ENCODE measurements at regions not wholly inside any gene's neighbourhood (a gene's known extent, or its start where the extent isn't known, plus 50 kb on each side); places are given as distances from the start of the nearest gene placed in this dataset.

DNA sequence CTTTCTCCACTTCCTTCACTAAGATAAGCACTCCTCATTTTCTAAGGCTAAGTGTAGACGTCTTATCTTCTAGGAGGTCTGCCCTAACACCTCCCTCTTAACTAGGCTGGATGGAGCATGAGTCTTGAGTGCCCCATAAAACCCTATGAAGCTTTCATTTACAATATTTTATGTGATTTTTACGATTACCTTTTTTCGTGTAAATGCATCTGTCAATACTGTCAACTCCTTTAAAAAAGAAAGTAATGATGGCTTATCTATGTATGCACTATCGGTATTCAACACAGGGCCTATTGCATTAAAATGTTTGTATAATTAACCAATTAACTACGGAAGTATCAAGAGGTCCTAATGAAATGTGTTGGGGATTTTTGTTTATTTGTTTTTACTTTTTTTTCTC lies 156.0 kb upstream of the FAM83B start:
- Mint-ChIP-seq H3K4me1 (no peaks in the 10 kb centered on the region), H3K27me3 (no peaks in the 10 kb centered on the region), H3K9me3 (ENCODE audit: low read depth) (peaks cover 3% of the 10 kb centered on the region)

DNA sequence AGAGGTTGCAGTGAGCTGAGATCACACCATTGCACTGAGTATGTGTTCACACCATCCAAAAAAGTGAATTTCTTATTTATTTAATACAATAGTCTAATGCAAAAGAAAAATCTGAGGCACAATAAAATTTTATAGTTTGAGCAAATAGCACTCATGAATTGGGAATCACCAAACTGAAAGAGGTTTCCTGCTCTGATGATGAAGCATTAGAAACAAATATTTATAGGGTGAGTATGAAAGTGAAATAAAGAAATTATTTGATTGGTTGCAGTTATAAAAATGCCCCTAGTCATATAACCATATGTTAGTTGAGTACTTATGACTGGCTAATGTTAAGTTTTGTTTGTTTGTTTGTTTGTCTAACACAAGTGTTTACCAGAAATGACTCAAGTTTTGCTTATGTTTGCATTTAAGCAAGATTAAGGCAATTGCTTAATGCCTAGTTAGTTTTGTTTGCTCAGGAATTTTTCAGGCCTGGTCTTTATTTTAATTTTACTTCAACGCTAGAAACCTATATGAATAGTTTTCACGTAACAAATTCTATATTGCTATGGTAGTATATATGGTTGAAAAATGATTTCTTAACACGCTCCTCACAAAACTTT lies 151.5 kb upstream of the FAM83B start:
- ATAC-seq = no peak
- Mint-ChIP-seq H3K4me1 (no peaks in the 10 kb centered on the region), H3K27me3 (no peaks in the 10 kb centered on the region), H3K36me3 (no peaks in the 10 kb centered on the region), H3K4me3 (no peak overlapping the region), H3K9me3 (ENCODE audit: low read depth) (peaks cover 3% of the 10 kb centered on the region), H3K27ac (no peak overlapping the region)
- CTCF ChIA-PET = no interaction called here
- DNase-seq = no peak

More for the DNA sequence above, 156.0 kb upstream of the FAM83B start:
- CTCF ChIA-PET = no interaction called here
- no peak for ATAC-seq
- H3K36me3 Mint-ChIP-seq = no peaks in the 10 kb centered on the region
- H3K4me3 Mint-ChIP-seq = no peak overlapping the region
- no peak for DNase-seq
- H3K27ac Mint-ChIP-seq = no peak overlapping the region

DNA sequence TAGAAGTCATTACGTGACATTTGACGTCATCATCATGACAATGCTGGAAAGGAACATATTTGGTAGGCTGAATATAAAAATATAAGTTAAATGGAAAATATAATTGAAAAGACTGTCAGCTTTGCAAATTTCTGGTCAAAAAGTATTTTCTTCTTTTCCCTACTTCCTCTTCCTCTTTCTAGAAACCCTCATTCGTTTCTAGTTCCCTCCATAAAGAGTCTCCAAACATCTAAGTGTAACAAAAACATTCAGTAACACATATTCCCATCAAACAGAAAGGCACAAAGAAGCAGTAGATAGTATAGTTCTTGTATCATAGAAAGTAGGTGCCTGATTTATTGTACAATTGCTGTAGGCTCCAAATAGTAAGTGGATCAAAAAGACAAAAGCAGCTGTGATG lies 150.8 kb upstream of the FAM83B start:
- no peaks in the 10 kb centered on the region for H3K36me3 Mint-ChIP-seq
- no peaks in the 10 kb centered on the region for H3K4me1 Mint-ChIP-seq
- no peak overlapping the region for H3K4me3 Mint-ChIP-seq
- no peak for DNase-seq
- no peak overlapping the region for H3K27ac Mint-ChIP-seq
- CTCF ChIA-PET = no interaction called here
- H3K9me3 Mint-ChIP-seq (ENCODE audit: low read depth) = peaks cover 3% of the 10 kb centered on the region
- H3K27me3 Mint-ChIP-seq = no peaks in the 10 kb centered on the region
- no peak for ATAC-seq

DNA sequence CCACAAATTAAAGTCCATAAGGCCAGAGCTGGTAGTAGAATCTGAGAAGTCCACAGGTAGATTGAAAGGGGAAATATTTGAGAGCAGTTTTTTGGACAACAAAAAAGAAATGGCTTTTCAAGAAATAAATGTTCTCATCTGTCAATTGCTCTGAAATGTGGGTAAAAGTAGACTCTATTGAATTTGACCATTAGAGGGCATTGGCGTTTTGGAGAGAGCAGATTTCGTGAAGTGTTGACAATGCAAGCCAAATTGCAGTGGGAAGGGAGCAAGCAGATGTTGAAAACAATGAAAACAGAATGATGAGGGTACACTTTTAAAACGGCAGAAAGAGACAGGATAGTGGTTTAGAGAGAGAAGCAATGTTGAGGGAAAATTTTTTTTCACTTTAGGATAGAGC lies 149.1 kb upstream of the FAM83B start:
- peaks cover 3% of the 10 kb centered on the region for H3K9me3 Mint-ChIP-seq (ENCODE audit: low read depth)
- H3K4me1 Mint-ChIP-seq = no peaks in the 10 kb centered on the region
- H3K27ac Mint-ChIP-seq = no peak overlapping the region
- no peak overlapping the region for H3K4me3 Mint-ChIP-seq
- H3K27me3 Mint-ChIP-seq = no peaks in the 10 kb centered on the region
- DNase-seq (no peak), ATAC-seq (no peak)
- CTCF ChIA-PET = no interaction called here
- H3K36me3 Mint-ChIP-seq = no peaks in the 10 kb centered on the region

DNA sequence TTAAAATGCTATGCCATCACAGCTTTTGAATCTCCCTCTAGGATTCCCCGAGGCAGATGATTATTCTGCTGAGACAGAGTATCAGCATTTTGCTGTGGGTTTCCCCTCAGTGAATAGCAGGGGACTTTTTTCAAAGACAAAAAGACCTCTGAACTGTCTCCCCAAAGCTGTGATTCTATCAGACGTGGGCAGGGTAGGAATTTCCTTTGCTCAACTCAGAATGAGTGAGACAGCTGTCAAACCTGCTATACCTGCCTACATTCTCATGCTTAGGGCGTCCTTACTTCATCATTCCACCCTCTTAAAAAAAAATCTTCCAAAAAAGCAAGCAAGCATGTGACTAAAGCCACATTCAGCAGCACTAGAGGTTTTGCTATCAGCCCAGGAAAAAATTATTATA lies 147.6 kb upstream of the FAM83B start:
- no peak for DNase-seq
- CTCF ChIA-PET = no interaction called here
- no peaks in the 10 kb centered on the region for H3K4me1 Mint-ChIP-seq
- H3K36me3 Mint-ChIP-seq = no peaks in the 10 kb centered on the region
- no peak overlapping the region for H3K27ac Mint-ChIP-seq
- no peak overlapping the region for H3K4me3 Mint-ChIP-seq
- peaks cover 2% of the 10 kb centered on the region for H3K9me3 Mint-ChIP-seq (ENCODE audit: low read depth)
- no peaks in the 10 kb centered on the region for H3K27me3 Mint-ChIP-seq
- ATAC-seq = no peak

DNA sequence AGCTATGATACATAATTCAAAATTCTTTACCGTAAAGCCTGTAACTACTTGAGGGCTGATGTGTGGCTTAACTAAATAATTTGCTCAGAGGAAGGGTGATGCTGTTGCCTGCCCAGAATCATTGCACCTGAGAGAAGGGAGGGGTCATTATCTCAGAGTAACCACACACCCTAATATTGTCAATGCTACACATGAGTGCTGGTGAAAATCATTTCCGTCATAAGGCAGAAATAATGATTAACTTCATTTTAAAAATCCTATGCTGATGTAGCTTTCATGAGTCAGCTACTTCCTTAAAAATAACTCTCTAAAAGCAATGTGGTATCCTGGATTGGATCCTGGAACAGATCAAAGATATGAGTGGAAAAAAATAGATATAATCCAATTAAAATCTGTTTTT lies 146.4 kb upstream of the FAM83B start:
- no peak overlapping the region for H3K27ac Mint-ChIP-seq
- peaks cover 2% of the 10 kb centered on the region for H3K9me3 Mint-ChIP-seq (ENCODE audit: low read depth)
- no peak for ATAC-seq
- DNase-seq = no peak
- no peaks in the 10 kb centered on the region for H3K36me3 Mint-ChIP-seq
- H3K4me3 Mint-ChIP-seq = no peak overlapping the region
- H3K4me1 Mint-ChIP-seq = no peaks in the 10 kb centered on the region
- CTCF ChIA-PET = no interaction called here
- no peaks in the 10 kb centered on the region for H3K27me3 Mint-ChIP-seq

DNA sequence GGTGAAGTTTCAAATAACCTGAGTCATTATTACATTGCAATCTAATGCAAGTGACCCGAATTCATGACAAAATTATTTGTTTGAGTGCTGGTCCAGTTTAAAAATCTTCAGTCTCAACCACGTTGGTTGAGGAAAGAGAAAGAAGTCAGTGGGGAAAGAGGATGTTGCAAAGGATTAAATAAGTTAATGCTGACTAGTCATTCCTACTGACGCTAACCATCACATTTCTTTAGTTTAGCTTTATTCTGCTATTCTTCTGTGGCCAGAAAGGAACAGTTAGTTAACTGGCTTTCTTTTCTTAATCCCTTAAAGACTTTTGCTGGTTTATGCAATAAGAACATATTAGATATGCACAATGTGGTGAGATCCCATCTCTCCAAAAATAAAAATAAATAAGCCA lies 143.8 kb upstream of the FAM83B start:
- H3K9me3 Mint-ChIP-seq (ENCODE audit: low read depth) = peaks cover 2% of the 10 kb centered on the region
- no peaks in the 10 kb centered on the region for H3K4me1 Mint-ChIP-seq
- no peak for ATAC-seq
- no peak overlapping the region for H3K27ac Mint-ChIP-seq
- no peaks in the 10 kb centered on the region for H3K36me3 Mint-ChIP-seq
- CTCF ChIA-PET = no interaction called here
- H3K27me3 Mint-ChIP-seq = no peaks in the 10 kb centered on the region
- DNase-seq = no peak
- no peak overlapping the region for H3K4me3 Mint-ChIP-seq

DNA sequence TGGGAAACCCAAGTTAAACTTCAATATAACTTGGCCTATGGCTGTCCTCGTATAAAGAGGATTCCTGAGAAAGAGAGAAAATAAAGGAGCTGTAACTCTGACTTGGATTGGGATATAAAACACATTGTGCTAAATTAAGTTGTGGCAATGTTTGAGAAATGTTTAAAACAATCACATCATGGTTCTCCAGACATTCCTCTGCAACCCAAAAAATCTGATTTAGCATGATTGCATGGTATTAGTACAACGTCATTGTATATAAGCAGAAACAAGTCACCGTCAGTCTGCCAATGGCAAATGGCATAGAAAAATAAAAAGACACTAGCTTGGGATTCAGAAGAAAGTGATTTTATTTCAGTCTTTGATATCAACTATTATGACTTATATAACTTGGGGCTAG lies 140.2 kb upstream of the FAM83B start:
- H3K4me3 Mint-ChIP-seq = no peak overlapping the region
- CTCF ChIA-PET = interaction anchor here (1.0 kb wide), 1 partner anchor 11 kb away, joined by 3 read pairs; no protein-coding TSS in a partner anchor
- H3K27me3 Mint-ChIP-seq = no peaks in the 10 kb centered on the region
- no peak overlapping the region for H3K27ac Mint-ChIP-seq
- H3K4me1 Mint-ChIP-seq = no peaks in the 10 kb centered on the region
- DNase-seq = no peak
- H3K9me3 Mint-ChIP-seq (ENCODE audit: low read depth) = peaks cover 2% of the 10 kb centered on the region
- no peaks in the 10 kb centered on the region for H3K36me3 Mint-ChIP-seq
- no peak for ATAC-seq

DNA sequence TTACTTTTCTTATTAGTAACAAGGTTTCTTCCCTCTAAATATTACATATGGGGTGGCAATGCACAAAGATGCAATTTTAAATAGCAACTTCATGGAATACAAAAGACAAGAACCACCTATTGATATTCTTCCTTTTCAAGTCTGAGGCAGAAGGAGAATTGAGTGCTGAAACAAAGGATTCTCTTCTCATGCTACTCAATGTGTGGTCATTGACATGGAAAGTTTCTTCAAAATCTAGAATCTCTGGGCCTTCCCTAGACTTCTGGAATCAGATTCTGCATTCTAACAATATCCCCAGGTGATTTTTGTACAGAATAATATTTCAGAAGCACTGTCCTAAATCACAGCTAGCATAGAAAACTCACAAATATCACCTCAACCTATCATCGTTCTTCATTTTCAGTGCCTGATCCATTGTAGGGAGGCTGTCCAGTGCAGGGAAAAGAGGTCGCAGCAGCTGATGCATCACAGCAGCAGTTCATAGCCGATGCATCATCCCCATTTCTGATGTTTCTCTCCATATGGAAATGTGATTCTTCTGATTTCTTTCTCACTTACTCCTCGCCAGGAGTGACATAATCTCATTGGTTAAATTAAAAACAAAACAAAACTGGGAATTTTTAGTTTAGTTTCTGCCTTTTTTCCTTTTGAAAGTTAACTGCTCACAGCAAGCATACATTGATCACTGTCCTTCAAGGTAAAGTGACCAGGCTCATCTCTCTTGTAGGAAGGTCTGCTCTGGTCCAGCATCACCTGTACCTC lies 139.5 kb upstream of the FAM83B start:
- no peak overlapping the region for H3K4me3 Mint-ChIP-seq
- no peaks in the 10 kb centered on the region for H3K4me1 Mint-ChIP-seq
- no peaks in the 10 kb centered on the region for H3K27me3 Mint-ChIP-seq
- H3K27ac Mint-ChIP-seq = no peak overlapping the region
- H3K9me3 Mint-ChIP-seq (ENCODE audit: low read depth) = peaks cover 2% of the 10 kb centered on the region
- CTCF ChIA-PET = interaction anchor here (1.0 to 1.8 kb wide), 2 partner anchors 10 to 11 kb away, joined by 3 to 5 read pairs; no protein-coding TSS in a partner anchor
- DNase-seq (no peak), ATAC-seq (no peak)
- H3K36me3 Mint-ChIP-seq = no peaks in the 10 kb centered on the region

DNA sequence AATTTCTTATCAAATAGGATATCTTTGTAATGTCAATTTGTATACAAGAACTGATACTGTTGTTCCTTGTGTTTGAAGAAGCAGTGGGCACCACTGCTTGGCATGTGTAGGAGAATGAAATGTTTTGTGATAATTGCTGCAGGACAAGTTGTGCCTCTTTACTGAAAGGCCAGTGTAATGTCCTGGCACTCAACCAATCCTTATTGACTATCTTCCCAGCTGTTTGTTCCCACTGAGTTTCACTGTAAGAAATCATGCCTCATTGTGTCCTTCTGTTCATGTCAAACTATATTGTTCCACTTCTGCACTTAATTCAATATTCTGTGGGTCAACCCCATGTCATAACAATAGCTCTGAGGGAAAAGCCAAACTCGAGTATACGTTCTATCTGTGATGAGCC lies 136.1 kb upstream of the FAM83B start:
- Mint-ChIP-seq H3K4me3 (no peak overlapping the region), H3K4me1 (no peaks in the 10 kb centered on the region), H3K36me3 (no peaks in the 10 kb centered on the region), H3K9me3 (ENCODE audit: low read depth) (no peaks in the 10 kb centered on the region), H3K27me3 (no peaks in the 10 kb centered on the region), H3K27ac (no peak overlapping the region)
- DNase-seq = no peak
- CTCF ChIA-PET = no interaction called here
- no peak for ATAC-seq

DNA sequence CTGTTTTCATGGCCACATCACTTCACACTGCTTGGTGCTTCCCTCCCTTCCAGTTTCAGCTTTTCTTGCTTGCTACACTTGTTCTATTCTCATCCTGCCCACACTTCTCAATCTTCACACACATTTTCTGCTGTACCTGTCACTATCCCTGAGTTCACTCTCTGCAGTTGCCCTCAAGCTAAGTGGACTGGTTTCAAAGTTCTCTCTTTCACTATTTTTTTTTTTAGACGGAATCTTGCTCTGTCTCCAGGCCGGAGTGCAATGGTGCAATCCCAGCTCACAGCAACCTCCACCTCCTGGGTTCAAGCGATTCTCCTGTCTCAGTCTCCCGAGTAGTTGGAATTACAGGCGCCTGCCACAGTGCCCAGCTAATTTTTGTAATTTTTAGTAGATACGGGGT lies 130.6 kb upstream of the FAM83B start:
- no peaks in the 10 kb centered on the region for H3K36me3 Mint-ChIP-seq
- H3K27ac Mint-ChIP-seq = no peak overlapping the region
- CTCF ChIA-PET = interaction anchor here (0.7 kb wide), 1 partner anchor 546 kb away, joined by 3 read pairs; no protein-coding TSS in a partner anchor
- no peak overlapping the region for H3K4me3 Mint-ChIP-seq
- H3K4me1 Mint-ChIP-seq = no peaks in the 10 kb centered on the region
- DNase-seq (no peak), ATAC-seq (no peak)
- H3K27me3 Mint-ChIP-seq = no peaks in the 10 kb centered on the region
- H3K9me3 Mint-ChIP-seq (ENCODE audit: low read depth) = no peaks in the 10 kb centered on the region

DNA sequence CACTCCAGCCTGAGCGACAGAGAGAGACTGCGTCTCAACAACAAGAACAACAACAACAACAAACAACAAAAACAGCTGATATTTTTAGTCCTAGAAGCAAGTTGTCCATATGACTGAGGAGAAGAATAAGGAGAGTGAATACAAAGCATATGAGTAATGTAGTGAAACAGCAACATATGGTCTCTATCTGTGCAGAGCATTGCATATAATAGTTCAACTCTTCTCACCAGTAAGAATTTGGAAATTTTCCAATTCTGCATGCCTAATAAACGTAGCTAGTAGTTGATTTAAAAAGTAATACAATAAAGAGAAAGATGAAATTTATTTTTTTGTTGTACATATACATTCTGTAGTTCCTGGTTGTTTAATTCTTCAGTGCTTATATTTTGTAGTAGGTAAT lies 129.7 kb upstream of the FAM83B start:
- H3K36me3 Mint-ChIP-seq = no peaks in the 10 kb centered on the region
- CTCF ChIA-PET = no interaction called here
- no peaks in the 10 kb centered on the region for H3K27me3 Mint-ChIP-seq
- H3K4me1 Mint-ChIP-seq = no peaks in the 10 kb centered on the region
- ATAC-seq = no peak
- no peak overlapping the region for H3K27ac Mint-ChIP-seq
- no peaks in the 10 kb centered on the region for H3K9me3 Mint-ChIP-seq (ENCODE audit: low read depth)
- H3K4me3 Mint-ChIP-seq = no peak overlapping the region
- DNase-seq = no peak

DNA sequence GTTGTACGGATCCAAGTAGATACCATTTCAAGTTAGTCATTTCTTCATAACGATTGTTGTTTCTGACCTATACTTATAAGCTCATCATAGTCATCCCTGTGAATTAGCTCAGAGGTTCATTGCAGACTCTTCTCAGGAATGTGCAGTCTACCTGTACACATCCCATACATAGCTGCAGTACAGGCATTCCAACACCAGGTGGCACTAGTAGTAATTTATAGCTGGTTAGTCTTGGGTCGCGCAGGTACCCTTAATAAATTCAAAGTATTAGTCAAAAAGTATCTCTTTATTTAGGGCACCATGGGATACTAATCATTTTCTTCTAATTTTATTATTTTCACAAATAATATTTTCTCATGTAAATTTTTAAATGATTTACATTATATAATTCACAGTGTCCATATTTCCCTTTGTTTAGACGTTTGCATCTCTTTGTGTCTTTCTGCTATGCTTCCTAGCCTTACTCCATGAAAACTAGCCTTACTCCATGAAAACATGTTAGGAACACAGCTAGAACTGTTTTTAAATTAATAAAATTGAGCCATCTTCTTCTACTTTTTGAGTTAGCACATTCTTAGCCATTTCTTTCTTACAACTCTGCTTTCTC lies 128.6 kb upstream of the FAM83B start:
- no peak for ATAC-seq
- H3K27ac Mint-ChIP-seq = no peak overlapping the region
- DNase-seq = peak; percentile 67
- H3K4me3 Mint-ChIP-seq = no peak overlapping the region
- H3K27me3 Mint-ChIP-seq = no peaks in the 10 kb centered on the region
- CTCF ChIA-PET = interaction anchor here (0.8 to 1.1 kb wide), 5 partner anchors 10 to 354 kb away, joined by 3 to 5 read pairs (median 3); no protein-coding TSS in a partner anchor
- H3K4me1 Mint-ChIP-seq = no peaks in the 10 kb centered on the region
- no peaks in the 10 kb centered on the region for H3K9me3 Mint-ChIP-seq (ENCODE audit: low read depth)
- no peaks in the 10 kb centered on the region for H3K36me3 Mint-ChIP-seq

DNA sequence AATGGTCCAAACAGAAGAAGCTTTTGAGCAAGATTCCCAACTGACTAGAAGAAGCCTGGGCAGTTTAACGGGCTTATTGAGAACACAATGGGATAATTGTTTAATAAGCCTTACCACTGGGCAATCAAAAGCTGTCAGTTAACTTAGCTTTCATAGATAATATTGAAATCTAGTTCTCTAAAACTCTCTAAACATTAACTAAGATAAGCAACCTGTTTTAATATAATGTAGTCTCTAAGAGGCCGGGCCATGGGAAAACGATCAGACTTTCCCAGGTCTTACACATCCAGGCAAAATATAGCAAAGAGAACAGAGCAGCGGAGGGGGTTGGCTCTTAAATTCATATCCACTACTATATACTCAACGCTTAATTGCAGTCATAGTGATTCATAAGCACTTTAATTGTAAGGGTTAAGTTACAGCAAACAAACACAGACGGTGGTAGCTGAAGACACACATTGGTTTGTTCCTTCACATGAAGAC lies 128.0 kb upstream of the FAM83B start:
- Mint-ChIP-seq H3K36me3 (no peaks in the 10 kb centered on the region), H3K4me1 (no peaks in the 10 kb centered on the region), H3K27me3 (no peaks in the 10 kb centered on the region), H3K4me3 (no peak overlapping the region), H3K27ac (no peak overlapping the region), H3K9me3 (ENCODE audit: low read depth) (no peaks in the 10 kb centered on the region)
- CTCF ChIA-PET = interaction anchor here (0.8 to 1.1 kb wide), 4 partner anchors 11 to 353 kb away, joined by 3 to 5 read pairs (median 4); no protein-coding TSS in a partner anchor
- DNase-seq = no peak
- no peak for ATAC-seq
